Keratinocyte (primary cell): ENCODE measurements at regions not wholly inside any gene's neighbourhood (a gene's known extent, or its start where the extent isn't known, plus 50 kb on each side); places are given as distances from the start of the nearest gene placed in this dataset.

Experiments used
- DNase-seq: peaks from one replicate; pipeline ENCODE4 v3.0.0-alpha.2; 2011; ENCODE audit warnings: low read depth, missing footprints, low spot score
- FAIRE-seq: peaks from 2 replicates; lab custom pipeline; 2011; peaks lifted over from hg19 to GRCh38; lab: Jason Lieb, UNC
- H2AFZ ChIP-seq: 2 replicates; pipeline ENCODE4 v1.6.0; 2012; ENCODE audit warnings: low read length, control low read depth, inconsistent platforms; ENCODE audit not compliant: control insufficient read depth
- H3K27ac ChIP-seq: 2 replicates; pipeline ENCODE4 v1.5.1; 2011; ENCODE audit warnings: low read length; ENCODE audit not compliant: control insufficient read depth, insufficient read depth
- H3K27me3 ChIP-seq: 3 replicates; pipeline ENCODE4 v1.6.0; 2011; ENCODE audit warnings: low read length; ENCODE audit not compliant: control insufficient read depth, insufficient read depth; ENCODE audit errors: extremely low read depth
- H3K36me3 ChIP-seq, 2 experiments: 2 replicates in 1 of 2; 3 replicates in 1 of 2; pipeline ENCODE4 v1.5.1; 2011; ENCODE audit warnings: low read length in 2 of 2, mild to moderate bottlenecking in 1 of 2; ENCODE audit not compliant: control insufficient read depth in 2 of 2, insufficient read depth in 2 of 2; ENCODE audit errors: extremely low read depth in 1 of 2
- H3K4me1 ChIP-seq: 3 replicates; pipeline ENCODE4 v1.5.1; 2011; ENCODE audit warnings: low read length; ENCODE audit not compliant: control insufficient read depth, insufficient read depth; ENCODE audit errors: extremely low read depth
- H3K4me2 ChIP-seq: 3 replicates; pipeline ENCODE4 v1.6.0; 2011; ENCODE audit warnings: low read depth, low read length; ENCODE audit not compliant: control insufficient read depth, insufficient read depth; ENCODE audit errors: extremely low read depth
- H3K4me3 ChIP-seq, 3 experiments: fragments of 200-600 bp in 1 of 3; sonication (generic) in 1 of 3; 2 replicates in 2 of 3; 3 replicates in 1 of 3; pipeline ENCODE4 v1.5.1; 2011 to 2016; ENCODE audit warnings: low read length in 3 of 3, mild to moderate bottlenecking in 3 of 3, control low read depth in 2 of 3, inconsistent platforms in 1 of 3, low read depth in 1 of 3, mixed read lengths in 1 of 3, mixed run types in 1 of 3, moderate library complexity in 1 of 3; ENCODE audit not compliant: control insufficient read depth in 2 of 3, insufficient read depth in 2 of 3; ENCODE audit errors: extremely low read depth in 1 of 3
- H3K79me2 ChIP-seq: 2 replicates; pipeline ENCODE4 v1.6.0; 2012; ENCODE audit warnings: low read length; ENCODE audit not compliant: control insufficient read depth, insufficient read depth
- H3K9ac ChIP-seq: 3 replicates; pipeline ENCODE4 v1.6.0; 2011; ENCODE audit warnings: low read length; ENCODE audit not compliant: control insufficient read depth, insufficient read depth; ENCODE audit errors: extremely low read depth
- H3K9me1 ChIP-seq: 3 replicates; pipeline ENCODE4 v1.6.0; 2011; ENCODE audit warnings: low read length; ENCODE audit not compliant: control insufficient read depth, insufficient read depth; ENCODE audit errors: extremely low read depth
- H3K9me3 ChIP-seq: 2 replicates; pipeline ENCODE4 v1.5.1; 2012; ENCODE audit warnings: low read depth, low read length; ENCODE audit not compliant: control insufficient read depth
- H4K20me1 ChIP-seq: 3 replicates; pipeline ENCODE4 v1.6.0; 2011; ENCODE audit warnings: low read length; ENCODE audit not compliant: control insufficient read depth, insufficient read depth; ENCODE audit errors: extremely low read depth
- EZH2 ChIP-seq: IDR thresholded peaks from one replicate; pipeline ENCODE4 v1.6.1; 2012; ENCODE audit warnings: inconsistent platforms, mild to moderate bottlenecking, low read length, moderate library complexity
- dilution Hi-C: fragments of 300-500 bp; cut with MboI; formaldehyde crosslinking; loops from one replicate; pipeline ENCODE4 v1.7.0; 2020; ENCODE audit warnings: low sequenced_read_pairs; ENCODE audit not compliant: extremely low pct_ligation_motif_present
- TF ChIP-seq, protein P1 (sequence below), 3 experiments: IDR thresholded peaks in 1 of 3; conservative IDR thresholded peaks in 1 of 3; optimal IDR thresholded peaks in 1 of 3; 2 replicates in 2 of 3; 3 replicates in 1 of 3; pipeline versions ENCODE3 to v1.5.1; 2011; ENCODE audit warnings: low read length in 3 of 3, mild to moderate bottlenecking in 3 of 3, moderate library complexity in 2 of 3, control low read depth in 1 of 3, inconsistent platforms in 1 of 3; ENCODE audit not compliant: insufficient read depth in 2 of 3; ENCODE audit errors: extremely low read depth in 1 of 3

DNA sequence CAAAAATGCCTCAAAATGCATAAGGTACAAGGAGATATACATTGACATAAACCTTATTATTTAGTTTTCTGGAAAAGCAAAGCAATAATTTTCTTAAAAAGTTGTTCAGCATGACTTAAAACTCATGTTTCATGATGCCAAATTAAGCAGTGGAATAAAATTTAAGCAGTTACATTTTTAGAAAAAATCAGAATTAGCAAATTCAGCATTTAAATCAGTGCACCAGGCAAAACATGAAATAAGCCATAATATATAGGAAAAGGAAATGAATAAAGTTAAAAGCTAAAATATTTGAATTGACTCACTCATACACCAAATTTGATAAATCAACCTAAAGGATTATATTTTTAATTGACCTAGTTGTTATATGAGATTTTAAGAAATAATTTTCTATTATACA, 795.1 kb upstream of the CDH6 start:
- Histone ChIP-seq H3K9ac (no peak overlapping the region), H3K4me2 (no peak overlapping the region), H3K79me2 (no peaks in the 10 kb centered on the region), H3K4me1 (no peaks in the 10 kb centered on the region), H4K20me1 (no peaks in the 10 kb centered on the region), H3K27me3 (no peaks in the 10 kb centered on the region), H3K36me3 (no peaks in the 10 kb centered on the region), H3K4me3 (no peak overlapping the region), H3K27ac (no peak overlapping the region), H3K9me1 (no peaks in the 10 kb centered on the region), H2AFZ (no peak overlapping the region), H3K9me3 (no peaks in the 10 kb centered on the region)
- dilution Hi-C loops = no loop called here
- no peak for DNase-seq
- TF ChIP-seq, protein P1, sequence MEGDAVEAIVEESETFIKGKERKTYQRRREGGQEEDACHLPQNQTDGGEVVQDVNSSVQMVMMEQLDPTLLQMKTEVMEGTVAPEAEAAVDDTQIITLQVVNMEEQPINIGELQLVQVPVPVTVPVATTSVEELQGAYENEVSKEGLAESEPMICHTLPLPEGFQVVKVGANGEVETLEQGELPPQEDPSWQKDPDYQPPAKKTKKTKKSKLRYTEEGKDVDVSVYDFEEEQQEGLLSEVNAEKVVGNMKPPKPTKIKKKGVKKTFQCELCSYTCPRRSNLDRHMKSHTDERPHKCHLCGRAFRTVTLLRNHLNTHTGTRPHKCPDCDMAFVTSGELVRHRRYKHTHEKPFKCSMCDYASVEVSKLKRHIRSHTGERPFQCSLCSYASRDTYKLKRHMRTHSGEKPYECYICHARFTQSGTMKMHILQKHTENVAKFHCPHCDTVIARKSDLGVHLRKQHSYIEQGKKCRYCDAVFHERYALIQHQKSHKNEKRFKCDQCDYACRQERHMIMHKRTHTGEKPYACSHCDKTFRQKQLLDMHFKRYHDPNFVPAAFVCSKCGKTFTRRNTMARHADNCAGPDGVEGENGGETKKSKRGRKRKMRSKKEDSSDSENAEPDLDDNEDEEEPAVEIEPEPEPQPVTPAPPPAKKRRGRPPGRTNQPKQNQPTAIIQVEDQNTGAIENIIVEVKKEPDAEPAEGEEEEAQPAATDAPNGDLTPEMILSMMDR (optimal IDR thresholded peaks at IDR 0.05 in 1 of 3, IDR thresholded peaks at IDR 0.05 in 1 of 3, conservative IDR thresholded peaks at IDR 0.05 in 1 of 3; ENCODE audit: extremely low read depth in 1 of 3, insufficient read depth in 2 of 3, low read length in 3 of 3) = no peak
- TF ChIP-seq EZH2 = no peak
- FAIRE-seq = no peak

DNA sequence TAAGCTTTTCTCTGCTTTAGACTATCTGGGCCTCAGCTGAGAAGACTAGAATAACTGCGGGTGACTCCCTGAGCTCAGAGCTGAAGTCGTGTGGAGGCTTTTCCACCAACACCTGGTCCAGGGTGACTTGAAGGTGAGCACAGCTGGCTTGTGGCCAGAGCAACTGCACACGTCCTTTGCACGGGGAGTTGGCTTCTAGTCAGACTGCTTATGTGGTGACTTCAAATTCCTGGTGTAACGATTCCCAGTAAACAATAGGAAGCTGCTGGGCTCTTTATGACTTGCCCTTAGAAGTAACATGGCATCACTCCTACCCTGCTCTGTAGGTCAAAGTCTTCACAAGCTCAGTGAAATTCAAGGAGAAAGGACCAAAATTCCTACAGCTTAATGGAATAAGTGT, 800.6 kb upstream of the CDH6 start:
- H3K9me1 ChIP-seq = no peaks in the 10 kb centered on the region
- H3K4me3 ChIP-seq = no peak overlapping the region
- H3K27me3 ChIP-seq = no peaks in the 10 kb centered on the region
- H3K9me3 ChIP-seq = no peaks in the 10 kb centered on the region
- TF ChIP-seq EZH2 = no peak
- TF ChIP-seq, protein P1 (optimal IDR thresholded peaks at IDR 0.05 in 1 of 3, IDR thresholded peaks at IDR 0.05 in 1 of 3, conservative IDR thresholded peaks at IDR 0.05 in 1 of 3; ENCODE audit: extremely low read depth in 1 of 3, insufficient read depth in 2 of 3, low read length in 3 of 3) = no peak
- H3K4me1 ChIP-seq = peaks cover 4% of the 10 kb centered on the region
- no peak overlapping the region for H3K9ac ChIP-seq
- H3K36me3 ChIP-seq = no peaks in the 10 kb centered on the region
- no peaks in the 10 kb centered on the region for H4K20me1 ChIP-seq
- H3K4me2 ChIP-seq = no peak overlapping the region
- H2AFZ ChIP-seq = no peak overlapping the region
- FAIRE-seq = no peak
- dilution Hi-C loops = no loop called here
- H3K79me2 ChIP-seq = no peaks in the 10 kb centered on the region
- DNase-seq = no peak
- no peak overlapping the region for H3K27ac ChIP-seq
